HCT116 (cell line): ENCODE measurements at regions not wholly inside any gene's neighbourhood (a gene's known extent, or its start where the extent isn't known, plus 50 kb on each side); places are given as distances from the start of the nearest gene placed in this dataset.

Experiments used
- ATAC-seq: fragments of 200-7000 bp; cut with Tn5 transposase; 2 replicates; pipeline ENCODE4 v1.9.1; 2020; ENCODE audit warnings: mild to moderate bottlenecking, moderate library complexity
- BruUV-seq: library from RNA; stranded (reverse); fragments of 400-500 nt; replicated peaks from 2 replicates; lab custom pipeline; 2021; lab: Mats Ljungman, UMichigan
- CTCF ChIA-PET: fragments of 300-600 bp; sonication (Branson Sonifier 250); formaldehyde crosslinking; loops from one replicate; lab custom pipeline; 2021; ENCODE audit warnings: antibody characterized with exemption; lab: Charles Lee
- POLR2A ChIA-PET: fragments of 300-600, 350-600 bp; sonication (Branson Sonifier 250); formaldehyde crosslinking; loops from one replicate; lab custom pipeline; 2021; ENCODE audit warnings: antibody characterized with exemption; lab: Charles Lee
- RAD21 ChIA-PET, 2 experiments: fragments of 300-600 bp; sonication (Branson Sonifier 250); formaldehyde crosslinking; loops; one replicate each; lab custom pipeline; 2023; ENCODE audit warnings: low total read pairs in 2 of 2; ENCODE audit not compliant: uncharacterized antibody in 2 of 2, unreplicated experiment in 2 of 2, low non-redundant PET in 1 of 2; lab: Charles Lee
- DNase-seq: peaks from one replicate; pipeline ENCODE4 v3.0.0-alpha.2; 2010; ENCODE audit warnings: low read depth, low spot score
- H2AFZ ChIP-seq: fragments of 200-600 bp; shearing (Covaris generic), sonication (generic); 2 replicates; pipeline ENCODE4 v1.6.1; 2017; ENCODE audit warnings: low read depth, mixed run types, mixed read lengths, antibody characterized with exemption, low read length; ENCODE audit not compliant: poor library complexity, severe bottlenecking
- H3K27ac ChIP-seq: 2 replicates; pipeline ENCODE4 v1.5.1; 2012; ENCODE audit warnings: low read depth, low read length
- H3K27me3 ChIP-seq: fragments of 200-600 bp; sonication (generic); 2 replicates; pipeline ENCODE4 v1.6.1; 2016; ENCODE audit warnings: mixed run types, low read length, mixed read lengths; ENCODE audit not compliant: insufficient read depth
- H3K36me3 ChIP-seq, 2 experiments: fragments of 200-500 bp in 1 of 2; fragments of 200-600 bp in 1 of 2; sonication (Bioruptor generic) in 1 of 2; sonication (generic) in 1 of 2; 2 replicates each; pipeline versions ENCODE4 v1.5.1 to v1.6.1; 2014 to 2016; ENCODE audit warnings: low read length in 2 of 2, inconsistent platforms in 1 of 2, mixed read lengths in 1 of 2, mixed run types in 1 of 2; ENCODE audit not compliant: insufficient read depth in 2 of 2, control insufficient read depth in 1 of 2
- H3K4me1 ChIP-seq, 2 experiments: fragments of 200-600 bp in 1 of 2; sonication (generic) in 1 of 2; 2 replicates each; pipeline versions ENCODE4 v1.5.1 to v1.6.1; 2012 to 2017; ENCODE audit warnings: low read length in 2 of 2, inconsistent platforms in 1 of 2, mild to moderate bottlenecking in 1 of 2, mixed read lengths in 1 of 2, mixed run types in 1 of 2, moderate library complexity in 1 of 2; ENCODE audit not compliant: insufficient read depth in 2 of 2, control insufficient read depth in 1 of 2
- H3K4me2 ChIP-seq: fragments of 200-600 bp; sonication (generic); 2 replicates; pipeline ENCODE4 v1.6.1; 2017; ENCODE audit warnings: mixed run types, low read length, mixed read lengths
- H3K4me3 ChIP-seq, 2 experiments: fragments of 200-600 bp in 1 of 2; sonication (generic) in 1 of 2; replicated peaks in 1 of 2; 2 replicates each; pipeline ENCODE4 v1.5.1; 2011 to 2016; ENCODE audit warnings: low read length in 2 of 2, control low read depth in 1 of 2, low read depth in 1 of 2, mild to moderate bottlenecking in 1 of 2, mixed read lengths in 1 of 2, mixed run types in 1 of 2
- H3K79me2 ChIP-seq: fragments of 200-600 bp; sonication (generic); 2 replicates; pipeline ENCODE4 v1.6.1; 2017; ENCODE audit warnings: mild to moderate bottlenecking, mixed run types, low read length, moderate library complexity, mixed read lengths; ENCODE audit not compliant: insufficient read depth
- H3K9ac ChIP-seq: fragments of 200-600 bp; sonication (generic); 2 replicates; pipeline ENCODE4 v1.6.1; 2016; ENCODE audit warnings: low read length, mixed read lengths
- H3K9me2 ChIP-seq: fragments of 200-600 bp; sonication (generic), shearing (Covaris generic); 2 replicates; pipeline ENCODE4 v1.6.1; 2017; ENCODE audit warnings: mixed run types, mild to moderate bottlenecking, moderate library complexity; ENCODE audit not compliant: insufficient read depth
- H3K9me3 ChIP-seq, 2 experiments: fragments of 200-500 bp in 1 of 2; fragments of 200-600 bp in 1 of 2; sonication (Bioruptor generic) in 1 of 2; sonication (generic) in 1 of 2; 2 replicates each; pipeline ENCODE4 v1.6.1; 2014 to 2017; ENCODE audit warnings: low read length in 2 of 2, mixed read lengths in 2 of 2, inconsistent platforms in 1 of 2, low read depth in 1 of 2, mild to moderate bottlenecking in 1 of 2, mixed run types in 1 of 2, moderate library complexity in 1 of 2; ENCODE audit not compliant: control insufficient read depth in 1 of 2, insufficient read depth in 1 of 2
- H4K20me1 ChIP-seq: fragments of 200-600 bp; sonication (generic), shearing (Covaris generic); 2 replicates; pipeline ENCODE4 v1.6.1; 2017; ENCODE audit warnings: mixed run types, mild to moderate bottlenecking, moderate library complexity; ENCODE audit not compliant: insufficient read depth
- ELF1 ChIP-seq: IDR thresholded peaks from 2 replicates; pipeline ENCODE4 v1.6.1; 2012; ENCODE audit warnings: low read depth, borderline replicate concordance
- EZH2phosphoT487 ChIP-seq: fragments of 200-600 bp; IDR thresholded peaks from 2 replicates; pipeline ENCODE4 v1.6.1; 2018; ENCODE audit warnings: antibody characterized with exemption, borderline replicate concordance
- POLR2AphosphoS5 ChIP-seq: IDR thresholded peaks from 2 replicates; pipeline ENCODE4 v1.6.1; 2011; ENCODE audit warnings: mild to moderate bottlenecking, low read depth, low read length, moderate library complexity
- RAD21 ChIP-seq: IDR thresholded peaks from 2 replicates; pipeline ENCODE4 v1.6.1; 2012; ENCODE audit warnings: low read depth, mild to moderate bottlenecking
- SIN3A ChIP-seq: IDR thresholded peaks from 2 replicates; pipeline ENCODE4 v1.6.1; 2012; ENCODE audit warnings: low read depth
- SRF ChIP-seq: IDR thresholded peaks from 2 replicates; pipeline ENCODE4 v1.6.1; 2012; ENCODE audit warnings: low read depth
- TCF7L2 ChIP-seq: IDR thresholded peaks from 2 replicates; pipeline ENCODE4 v1.7.0; 2011; ENCODE audit warnings: borderline replicate concordance, inconsistent platforms; ENCODE audit not compliant: insufficient read depth, insufficient read length; ENCODE audit errors: extremely low read depth
- YY1 ChIP-seq: IDR thresholded peaks from 2 replicates; pipeline ENCODE4 v1.6.1; 2011; ENCODE audit warnings: low read length, low read depth, moderate library complexity, mild to moderate bottlenecking; ENCODE audit not compliant: insufficient replicate concordance; ENCODE audit errors: extremely low read depth
- ZNF274 ChIP-seq: fragments of 200-500 bp; sonication (Bioruptor generic); IDR thresholded peaks from 2 replicates; pipeline ENCODE4 v1.6.1; 2014; ENCODE audit warnings: mild to moderate bottlenecking, low read depth, low read length, inconsistent platforms
- intact Hi-C: fragments of 100-400 bp; cut with micrococcal nuclease; formaldehyde crosslinking; loops from 2 replicates; pipeline ENCODE4 v1.10.0; 2022
- TF ChIP-seq, protein P1 (sequence below): IDR thresholded peaks from 2 replicates; pipeline ENCODE4 v1.6.1; 2012
- TF ChIP-seq, protein P2 (sequence below), 3 experiments: fragments of 200-600 bp in 1 of 3; sonication (generic) in 1 of 3; IDR thresholded peaks in 2 of 3; conservative IDR thresholded peaks in 1 of 3; 2 replicates each; pipeline ENCODE4 v1.5.1; 2012 to 2017; ENCODE audit warnings: low read depth in 2 of 3, low read length in 2 of 3, antibody characterized with exemption in 1 of 3, borderline replicate concordance in 1 of 3, control low read depth in 1 of 3, mild to moderate bottlenecking in 1 of 3, mixed read lengths in 1 of 3, mixed run types in 1 of 3, moderate library complexity in 1 of 3; ENCODE audit not compliant: insufficient read depth in 1 of 3
- TF ChIP-seq, protein P3 (sequence below): IDR thresholded peaks from 2 replicates; pipeline ENCODE4 v1.6.1; 2012; ENCODE audit warnings: low read depth
- TF ChIP-seq, protein P4 (sequence below): IDR thresholded peaks from 2 replicates; pipeline ENCODE4 v1.6.1; 2012
- TF ChIP-seq, protein P5 (sequence below): IDR thresholded peaks from 2 replicates; pipeline ENCODE4 v1.6.1; 2011; ENCODE audit warnings: mild to moderate bottlenecking, low read length, moderate library complexity; ENCODE audit not compliant: insufficient replicate concordance; ENCODE audit errors: extremely low read depth

DNA sequence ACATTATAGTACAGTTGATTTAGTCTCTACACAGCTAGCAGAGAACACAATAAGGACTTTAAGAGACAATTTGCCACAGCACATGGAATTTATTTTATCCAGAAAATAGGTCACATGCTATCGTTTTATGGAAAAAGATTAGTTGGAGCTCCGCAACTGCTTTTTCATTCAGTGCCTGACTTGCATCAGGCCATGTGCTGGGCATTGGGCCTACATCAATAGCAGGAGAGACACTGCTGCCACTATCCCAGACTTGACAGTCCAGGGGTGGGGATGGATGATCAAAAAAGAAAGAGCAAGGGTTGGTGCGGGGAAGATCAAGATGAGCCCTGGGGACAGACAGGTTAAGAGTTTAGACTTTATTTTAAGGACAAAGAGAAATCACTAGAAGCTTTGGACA lies 75.2 kb upstream of the C3orf80 start:
- H3K9ac ChIP-seq, result no peak overlapping the region
- POLR2A ChIA-PET, result no interaction called here

More for the DNA sequence above, 75.2 kb upstream of the C3orf80 start:
- Histone ChIP-seq H3K79me2 (no peaks in the 10 kb centered on the region), H3K36me3 (no peaks in the 10 kb centered on the region), H3K9me3 (no peaks in the 10 kb centered on the region), H3K4me3 (no peak overlapping the region), H3K9me2 (no peaks in the 10 kb centered on the region), H3K4me2 (no peak overlapping the region), H3K4me1 (peaks cover 0 to 6% of the 10 kb centered on the region in 2 experiments; a peak in 1 of 4 replicates), H3K27me3 (no peaks in the 10 kb centered on the region), H2AFZ (no peak overlapping the region), H3K27ac (no peak overlapping the region), H4K20me1 (no peaks in the 10 kb centered on the region)
- ATAC-seq, result no peak
- intact Hi-C loops, result no loop called here
- DNase-seq, result no peak
- TF ChIP-seq YY1, result no peak
- TF ChIP-seq POLR2AphosphoS5, result no peak
- no peak for TF ChIP-seq SRF
- no peak for TF ChIP-seq ZNF274
- TF ChIP-seq, protein P1, sequence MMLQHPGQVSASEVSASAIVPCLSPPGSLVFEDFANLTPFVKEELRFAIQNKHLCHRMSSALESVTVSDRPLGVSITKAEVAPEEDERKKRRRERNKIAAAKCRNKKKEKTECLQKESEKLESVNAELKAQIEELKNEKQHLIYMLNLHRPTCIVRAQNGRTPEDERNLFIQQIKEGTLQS, result no peak
- TF ChIP-seq SIN3A, result no peak
- no peak for TF ChIP-seq RAD21
- TF ChIP-seq TCF7L2, result no peak
- TF ChIP-seq, protein P2, sequence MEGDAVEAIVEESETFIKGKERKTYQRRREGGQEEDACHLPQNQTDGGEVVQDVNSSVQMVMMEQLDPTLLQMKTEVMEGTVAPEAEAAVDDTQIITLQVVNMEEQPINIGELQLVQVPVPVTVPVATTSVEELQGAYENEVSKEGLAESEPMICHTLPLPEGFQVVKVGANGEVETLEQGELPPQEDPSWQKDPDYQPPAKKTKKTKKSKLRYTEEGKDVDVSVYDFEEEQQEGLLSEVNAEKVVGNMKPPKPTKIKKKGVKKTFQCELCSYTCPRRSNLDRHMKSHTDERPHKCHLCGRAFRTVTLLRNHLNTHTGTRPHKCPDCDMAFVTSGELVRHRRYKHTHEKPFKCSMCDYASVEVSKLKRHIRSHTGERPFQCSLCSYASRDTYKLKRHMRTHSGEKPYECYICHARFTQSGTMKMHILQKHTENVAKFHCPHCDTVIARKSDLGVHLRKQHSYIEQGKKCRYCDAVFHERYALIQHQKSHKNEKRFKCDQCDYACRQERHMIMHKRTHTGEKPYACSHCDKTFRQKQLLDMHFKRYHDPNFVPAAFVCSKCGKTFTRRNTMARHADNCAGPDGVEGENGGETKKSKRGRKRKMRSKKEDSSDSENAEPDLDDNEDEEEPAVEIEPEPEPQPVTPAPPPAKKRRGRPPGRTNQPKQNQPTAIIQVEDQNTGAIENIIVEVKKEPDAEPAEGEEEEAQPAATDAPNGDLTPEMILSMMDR (IDR thresholded peaks at IDR 0.05 in 2 of 3, conservative IDR thresholded peaks at IDR 0.05 in 1 of 3; ENCODE audit: borderline replicate concordance in 1 of 3, insufficient read depth in 1 of 3, low read depth in 2 of 3, low read length in 2 of 3), result no peak
- TF ChIP-seq, protein P3, sequence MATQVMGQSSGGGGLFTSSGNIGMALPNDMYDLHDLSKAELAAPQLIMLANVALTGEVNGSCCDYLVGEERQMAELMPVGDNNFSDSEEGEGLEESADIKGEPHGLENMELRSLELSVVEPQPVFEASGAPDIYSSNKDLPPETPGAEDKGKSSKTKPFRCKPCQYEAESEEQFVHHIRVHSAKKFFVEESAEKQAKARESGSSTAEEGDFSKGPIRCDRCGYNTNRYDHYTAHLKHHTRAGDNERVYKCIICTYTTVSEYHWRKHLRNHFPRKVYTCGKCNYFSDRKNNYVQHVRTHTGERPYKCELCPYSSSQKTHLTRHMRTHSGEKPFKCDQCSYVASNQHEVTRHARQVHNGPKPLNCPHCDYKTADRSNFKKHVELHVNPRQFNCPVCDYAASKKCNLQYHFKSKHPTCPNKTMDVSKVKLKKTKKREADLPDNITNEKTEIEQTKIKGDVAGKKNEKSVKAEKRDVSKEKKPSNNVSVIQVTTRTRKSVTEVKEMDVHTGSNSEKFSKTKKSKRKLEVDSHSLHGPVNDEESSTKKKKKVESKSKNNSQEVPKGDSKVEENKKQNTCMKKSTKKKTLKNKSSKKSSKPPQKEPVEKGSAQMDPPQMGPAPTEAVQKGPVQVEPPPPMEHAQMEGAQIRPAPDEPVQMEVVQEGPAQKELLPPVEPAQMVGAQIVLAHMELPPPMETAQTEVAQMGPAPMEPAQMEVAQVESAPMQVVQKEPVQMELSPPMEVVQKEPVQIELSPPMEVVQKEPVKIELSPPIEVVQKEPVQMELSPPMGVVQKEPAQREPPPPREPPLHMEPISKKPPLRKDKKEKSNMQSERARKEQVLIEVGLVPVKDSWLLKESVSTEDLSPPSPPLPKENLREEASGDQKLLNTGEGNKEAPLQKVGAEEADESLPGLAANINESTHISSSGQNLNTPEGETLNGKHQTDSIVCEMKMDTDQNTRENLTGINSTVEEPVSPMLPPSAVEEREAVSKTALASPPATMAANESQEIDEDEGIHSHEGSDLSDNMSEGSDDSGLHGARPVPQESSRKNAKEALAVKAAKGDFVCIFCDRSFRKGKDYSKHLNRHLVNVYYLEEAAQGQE, result no peak
- no peak for TF ChIP-seq ELF1
- TF ChIP-seq, protein P4, sequence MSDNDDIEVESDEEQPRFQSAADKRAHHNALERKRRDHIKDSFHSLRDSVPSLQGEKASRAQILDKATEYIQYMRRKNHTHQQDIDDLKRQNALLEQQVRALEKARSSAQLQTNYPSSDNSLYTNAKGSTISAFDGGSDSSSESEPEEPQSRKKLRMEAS, result no peak
- TF ChIP-seq, protein P5, sequence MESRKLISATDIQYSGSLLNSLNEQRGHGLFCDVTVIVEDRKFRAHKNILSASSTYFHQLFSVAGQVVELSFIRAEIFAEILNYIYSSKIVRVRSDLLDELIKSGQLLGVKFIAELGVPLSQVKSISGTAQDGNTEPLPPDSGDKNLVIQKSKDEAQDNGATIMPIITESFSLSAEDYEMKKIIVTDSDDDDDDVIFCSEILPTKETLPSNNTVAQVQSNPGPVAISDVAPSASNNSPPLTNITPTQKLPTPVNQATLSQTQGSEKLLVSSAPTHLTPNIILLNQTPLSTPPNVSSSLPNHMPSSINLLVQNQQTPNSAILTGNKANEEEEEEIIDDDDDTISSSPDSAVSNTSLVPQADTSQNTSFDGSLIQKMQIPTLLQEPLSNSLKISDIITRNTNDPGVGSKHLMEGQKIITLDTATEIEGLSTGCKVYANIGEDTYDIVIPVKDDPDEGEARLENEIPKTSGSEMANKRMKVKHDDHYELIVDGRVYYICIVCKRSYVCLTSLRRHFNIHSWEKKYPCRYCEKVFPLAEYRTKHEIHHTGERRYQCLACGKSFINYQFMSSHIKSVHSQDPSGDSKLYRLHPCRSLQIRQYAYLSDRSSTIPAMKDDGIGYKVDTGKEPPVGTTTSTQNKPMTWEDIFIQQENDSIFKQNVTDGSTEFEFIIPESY, result no peak
- TF ChIP-seq EZH2phosphoT487, result no peak
- no TSS peak for BruUV-seq
- RAD21 ChIA-PET, result no interaction called here
- CTCF ChIA-PET, result interaction anchor here (1.6 kb wide), 1 partner anchor 117 kb away, joined by 3 read pairs; no protein-coding TSS in a partner anchor
